Panc1 (cell line): ENCODE measurements at regions not wholly inside any gene's neighbourhood (a gene's known extent, or its start where the extent isn't known, plus 50 kb on each side); places are given as distances from the start of the nearest gene placed in this dataset.

Experiments
- ATAC-seq: fragments of 200-7000 bp; cut with Tn5 transposase; 2 replicates; pipeline ENCODE4 v1.9.1; 2020; ENCODE audit warnings: mild to moderate bottlenecking, moderate library complexity
- BruUV-seq: library from RNA; stranded (reverse); fragments of 400-500 nt; replicated peaks from 2 replicates; lab custom pipeline; 2021; lab: Mats Ljungman, UMichigan
- CTCF ChIA-PET: fragments of 300-600 bp; sonication (Branson Sonifier 250); formaldehyde crosslinking; loops from one replicate; lab custom pipeline; 2022; ENCODE audit warnings: antibody characterized with exemption; lab: Charles Lee
- POLR2A ChIA-PET: fragments of 300-600 bp; sonication (Branson Sonifier 250); formaldehyde crosslinking; loops from one replicate; lab custom pipeline; 2022; ENCODE audit warnings: antibody characterized with exemption; lab: Charles Lee
- DNase-seq: peaks from one replicate; pipeline ENCODE4 v3.0.0-alpha.2; 2010; ENCODE audit warnings: low read depth, low spot score
- H3K27ac ChIP-seq: 2 replicates; pipeline ENCODE4 v1.5.1; 2011; ENCODE audit warnings: mild to moderate bottlenecking, low read length, inconsistent platforms
- H3K27me3 ChIP-seq: fragments of 200-500 bp; sonication (Bioruptor generic); 2 replicates; pipeline ENCODE4 v1.6.0; 2014; ENCODE audit warnings: low read length, inconsistent platforms; ENCODE audit not compliant: control insufficient read depth, insufficient read depth
- H3K36me3 ChIP-seq: fragments of 200-500 bp; sonication (Bioruptor generic); 2 replicates; pipeline ENCODE4 v1.5.1; 2014; ENCODE audit warnings: inconsistent platforms, mild to moderate bottlenecking, low read length, moderate library complexity; ENCODE audit not compliant: control insufficient read depth, insufficient read depth
- H3K4me1 ChIP-seq: 2 replicates; pipeline ENCODE4 v1.5.1; 2011; ENCODE audit warnings: inconsistent platforms, mild to moderate bottlenecking, low read length, moderate library complexity; ENCODE audit not compliant: control insufficient read depth, insufficient read depth
- H3K4me3 ChIP-seq, 2 experiments: 2 replicates each; pipeline ENCODE4 v1.5.1; 2011 to 2012; ENCODE audit warnings: low read depth in 2 of 2, low read length in 2 of 2, mild to moderate bottlenecking in 2 of 2, inconsistent platforms in 1 of 2, moderate library complexity in 1 of 2
- H3K9me3 ChIP-seq: fragments of 200-500 bp; sonication (Bioruptor generic); 2 replicates; pipeline ENCODE4 v1.5.1; 2014; ENCODE audit warnings: low read depth, mild to moderate bottlenecking, inconsistent platforms, low read length, moderate library complexity; ENCODE audit not compliant: control insufficient read depth, insufficient read depth
- CTCF ChIP-seq: fragments of 450-650 bp; IDR thresholded peaks from 2 replicates; pipeline ENCODE4 v1.5.1; 2017; ENCODE audit warnings: mild to moderate bottlenecking
- POLR2AphosphoS5 ChIP-seq: IDR thresholded peaks from 2 replicates; pipeline ENCODE4 v1.6.1; 2012; ENCODE audit warnings: mild to moderate bottlenecking, low read depth, low read length, moderate library complexity
- REST ChIP-seq, 2 experiments: IDR thresholded peaks; 2 replicates each; pipeline ENCODE4 v1.6.1; 2011 to 2012; ENCODE audit warnings: low read depth in 2 of 2, control low read depth in 1 of 2, low read length in 1 of 2, mild to moderate bottlenecking in 1 of 2, moderate library complexity in 1 of 2; ENCODE audit not compliant: insufficient read depth in 1 of 2
- SIN3A ChIP-seq: IDR thresholded peaks from 2 replicates; pipeline ENCODE4 v1.6.1; 2012; ENCODE audit warnings: low read depth, mild to moderate bottlenecking, low read length, moderate library complexity, borderline replicate concordance; ENCODE audit not compliant: insufficient read depth
- TCF7L2 ChIP-seq: IDR thresholded peaks from 2 replicates; pipeline ENCODE4 v1.6.1; 2011; ENCODE audit warnings: mild to moderate bottlenecking, low read depth, low read length, inconsistent platforms
- in situ Hi-C: cut with HindIII; loops from 2 replicates; pipeline ENCODE4 v1.10.0; 2016; ENCODE audit warnings: low sequenced_read_pairs, low pct_unique_long_range_greater_than_20kb
- intact Hi-C: fragments of 100-400 bp; cut with micrococcal nuclease; formaldehyde crosslinking; loops from one replicate; pipeline ENCODE4 v1.10.0; 2022; ENCODE audit not compliant: unreplicated experiment

GRCh38 chr3:144626835-144627234 is 655.2 kb downstream of the DIPK2A start:
- Histone ChIP-seq H3K4me1 (no peaks in the 10 kb centered on the region), H3K27ac (no peak overlapping the region), H3K27me3 (no peaks in the 10 kb centered on the region), H3K36me3 (no peaks in the 10 kb centered on the region), H3K4me3 (no peak overlapping the region), H3K9me3 (no peaks in the 10 kb centered on the region)
- POLR2A ChIA-PET = no interaction called here
- no peak for DNase-seq
- ATAC-seq = no peak
- no peak for TF ChIP-seq TCF7L2
- in situ Hi-C loops = no loop called here
- no TSS peak for BruUV-seq
- CTCF ChIA-PET = no interaction called here
- intact Hi-C loops = no loop called here

GRCh38 chr3:144629381-144629780 is 657.8 kb downstream of the DIPK2A start:
- Histone ChIP-seq H3K9me3 (no peaks in the 10 kb centered on the region), H3K36me3 (no peaks in the 10 kb centered on the region), H3K27ac (no peak overlapping the region), H3K4me1 (no peaks in the 10 kb centered on the region), H3K27me3 (no peaks in the 10 kb centered on the region), H3K4me3 (no peak overlapping the region)
- TF ChIP-seq REST (IDR thresholded peaks at IDR 0.05; ENCODE audit: insufficient read depth in 1 of 2, low read depth in 2 of 2, low read length in 1 of 2) (no peak), POLR2AphosphoS5 (no peak), SIN3A (no peak), CTCF (no peak), TCF7L2 (no peak)
- no TSS peak for BruUV-seq
- DNase-seq = no peak
- intact Hi-C loops = no loop called here
- ChIA-PET POLR2A (no interaction called here), CTCF (no interaction called here)
- in situ Hi-C loops = no loop called here
- ATAC-seq = no peak

- Histone ChIP-seq H3K36me3 (no peaks in the 10 kb centered on the region), H3K27me3 (no peaks in the 10 kb centered on the region), H3K4me1 (no peaks in the 10 kb centered on the region), H3K9me3 (no peaks in the 10 kb centered on the region), H3K27ac (no peak overlapping the region), H3K4me3 (no peak overlapping the region)
- ChIA-PET CTCF (no interaction called here), POLR2A (no interaction called here)
- no TSS peak for BruUV-seq
- TF ChIP-seq SIN3A (no peak), CTCF (no peak), TCF7L2 (no peak)
- DNase-seq (no peak), ATAC-seq (no peak)
- intact Hi-C loops = no loop called here
- in situ Hi-C loops = no loop called here
Measured at GRCh38 chr3:144636833-144637232, 665.2 kb downstream of the DIPK2A start.
